Activated naive CD8-positive, alpha-beta T cell treated with anti-CD3 and anti-CD28 coated beads for 36 hours (primary cell): ENCODE measurements at regions not wholly inside any gene's neighbourhood (a gene's known extent, or its start where the extent isn't known, plus 50 kb on each side); places are given as distances from the start of the nearest gene placed in this dataset.
"Not testable (repeated sequence)": the region's sequence is repeated elsewhere in the genome, so short reads cannot be mapped to it uniquely, and the experiment has no call there.

Experiments used
- DNase-seq: peaks from one replicate; pipeline ENCODE4 v3.0.0; 2021
- H3K27ac Mint-ChIP-seq: one replicate; pipeline ENCODE4 v1.8.0; 2022; ENCODE audit warnings: mild to moderate bottlenecking, moderate library complexity, mixed read lengths
- H3K27me3 Mint-ChIP-seq: one replicate; pipeline ENCODE4 v1.8.0; 2022; ENCODE audit warnings: mild to moderate bottlenecking, mixed read lengths
- H3K36me3 Mint-ChIP-seq: one replicate; pipeline ENCODE4 v1.8.0; 2021; ENCODE audit warnings: mild to moderate bottlenecking, mixed read lengths
- H3K4me1 Mint-ChIP-seq: one replicate; pipeline ENCODE4 v1.8.0; 2021; ENCODE audit warnings: mixed read lengths
- H3K4me3 Mint-ChIP-seq: one replicate; pipeline ENCODE4 v1.8.0; 2022; ENCODE audit warnings: mild to moderate bottlenecking, moderate library complexity, mixed read lengths
- H3K9me3 Mint-ChIP-seq: one replicate; pipeline ENCODE4 v1.8.0; 2022; ENCODE audit warnings: mixed read lengths

- Mint-ChIP-seq H3K4me3 (no peak overlapping the region), H3K4me1 (peaks cover 8% of the 10 kb centered on the region), H3K9me3 (peaks cover 8% of the 10 kb centered on the region), H3K27ac (no peak overlapping the region), H3K36me3 (peaks cover 4% of the 10 kb centered on the region), H3K27me3 (no peaks in the 10 kb centered on the region)
- no peak for DNase-seq
Observed at GRCh38 chr10:3568983-3569382, 216.0 kb downstream of the KLF6 start.

- H3K36me3 Mint-ChIP-seq: peaks cover 4% of the 10 kb centered on the region
- H3K27ac Mint-ChIP-seq: no peak overlapping the region
- no peak for DNase-seq
- no peak overlapping the region for H3K4me3 Mint-ChIP-seq
- H3K4me1 Mint-ChIP-seq: peaks cover 11% of the 10 kb centered on the region
- peaks cover 8% of the 10 kb centered on the region for H3K9me3 Mint-ChIP-seq
- H3K27me3 Mint-ChIP-seq: no peaks in the 10 kb centered on the region
Observed at GRCh38 chr10:3568392-3568791, 216.6 kb downstream of the KLF6 start.

DNA sequence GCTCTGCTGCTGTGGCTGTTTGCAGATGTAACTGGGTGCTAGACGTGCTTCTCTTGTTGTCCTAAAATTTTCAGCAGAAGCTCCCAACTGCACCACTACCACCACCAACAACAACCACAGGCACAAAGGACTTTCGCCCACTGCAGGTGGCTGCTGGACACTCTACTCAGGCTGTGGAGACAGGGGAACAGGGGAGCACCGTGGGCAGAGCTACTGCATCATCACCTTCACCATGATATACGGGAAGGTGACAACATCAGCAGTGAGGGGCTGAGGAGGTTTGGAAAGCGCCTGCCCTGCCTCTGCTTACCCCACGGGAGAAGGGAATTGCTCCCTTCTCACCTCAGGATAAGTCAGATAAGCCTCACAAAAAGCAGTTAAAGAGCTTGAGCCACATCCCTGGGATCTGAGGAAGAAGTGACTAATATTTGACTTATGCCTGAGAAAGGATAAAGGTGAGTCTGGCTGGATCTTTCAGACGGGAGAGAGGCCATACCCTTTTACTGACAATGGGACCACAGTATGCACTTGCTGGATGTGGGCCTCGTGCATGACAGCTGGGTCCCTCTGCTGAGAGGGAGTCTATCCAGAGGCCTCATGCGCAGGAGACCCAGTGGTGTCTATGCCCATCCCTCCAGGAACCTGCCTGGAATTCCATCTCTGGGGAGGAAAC, 217.6 kb downstream of the KLF6 start:
- peaks cover 15% of the 10 kb centered on the region for H3K4me1 Mint-ChIP-seq
- H3K9me3 Mint-ChIP-seq: peaks cover 8% of the 10 kb centered on the region
- peaks cover 4% of the 10 kb centered on the region for H3K36me3 Mint-ChIP-seq
- H3K27ac Mint-ChIP-seq: no peak overlapping the region
- DNase-seq: no peak
- H3K4me3 Mint-ChIP-seq: no peak overlapping the region
- no peaks in the 10 kb centered on the region for H3K27me3 Mint-ChIP-seq

- peaks cover 8% of the 10 kb centered on the region for H3K9me3 Mint-ChIP-seq
- H3K27me3 Mint-ChIP-seq: no peaks in the 10 kb centered on the region
- no peak for DNase-seq
- peaks cover 15% of the 10 kb centered on the region for H3K4me1 Mint-ChIP-seq
- H3K4me3 Mint-ChIP-seq: no peak overlapping the region
- H3K27ac Mint-ChIP-seq: no peak overlapping the region
- peaks cover 4% of the 10 kb centered on the region for H3K36me3 Mint-ChIP-seq
Observed at GRCh38 chr10:3566627-3567026, 218.4 kb downstream of the KLF6 start.

DNA sequence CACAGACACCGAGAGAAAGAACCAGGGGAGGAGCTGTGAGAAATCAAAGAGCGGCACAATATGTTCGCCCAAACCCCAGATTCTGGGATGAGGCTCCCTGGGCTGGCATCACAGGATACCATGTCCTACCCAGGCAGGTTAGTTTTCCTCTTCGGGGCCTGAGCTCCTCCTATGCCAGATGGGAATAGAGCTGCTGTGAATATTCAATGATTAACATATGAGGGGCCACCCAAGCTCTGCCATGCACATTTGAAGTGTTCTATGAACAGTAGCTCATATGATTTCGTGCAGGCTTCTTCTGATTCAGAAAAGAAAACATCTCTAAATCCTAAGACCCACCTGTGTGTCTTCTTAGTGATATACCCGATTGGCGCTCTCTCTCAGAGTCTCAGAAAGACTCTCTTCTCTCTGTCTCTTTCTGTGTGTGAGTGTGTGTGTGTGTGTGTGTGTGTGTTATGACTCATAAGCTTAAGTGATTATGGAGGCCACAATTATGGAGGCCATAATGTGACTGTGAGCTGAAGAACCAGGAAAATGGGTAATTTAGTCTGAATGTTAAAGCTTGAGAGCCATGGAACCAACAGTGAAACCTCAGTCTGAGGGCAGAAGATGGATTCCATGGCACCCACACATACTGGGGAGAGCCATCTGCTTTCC, 220.5 kb downstream of the KLF6 start:
- Mint-ChIP-seq H3K27ac (no peak overlapping the region), H3K36me3 (peaks cover 4% of the 10 kb centered on the region), H3K9me3 (peaks cover 8% of the 10 kb centered on the region), H3K4me3 (no peak overlapping the region), H3K27me3 (no peaks in the 10 kb centered on the region), H3K4me1 (peaks cover 15% of the 10 kb centered on the region)
- DNase-seq: no peak

- H3K4me1 Mint-ChIP-seq: peaks cover 15% of the 10 kb centered on the region
- H3K4me3 Mint-ChIP-seq: no peak overlapping the region
- H3K9me3 Mint-ChIP-seq: peaks cover 8% of the 10 kb centered on the region
- peak; percentile 58 for DNase-seq
- peaks cover 4% of the 10 kb centered on the region for H3K36me3 Mint-ChIP-seq
- H3K27me3 Mint-ChIP-seq: peaks cover 7% of the 10 kb centered on the region
- peak overlapping the region; percentile 75 for H3K27ac Mint-ChIP-seq
Observed at GRCh38 chr10:3563298-3563697, 221.7 kb downstream of the KLF6 start.

DNA sequence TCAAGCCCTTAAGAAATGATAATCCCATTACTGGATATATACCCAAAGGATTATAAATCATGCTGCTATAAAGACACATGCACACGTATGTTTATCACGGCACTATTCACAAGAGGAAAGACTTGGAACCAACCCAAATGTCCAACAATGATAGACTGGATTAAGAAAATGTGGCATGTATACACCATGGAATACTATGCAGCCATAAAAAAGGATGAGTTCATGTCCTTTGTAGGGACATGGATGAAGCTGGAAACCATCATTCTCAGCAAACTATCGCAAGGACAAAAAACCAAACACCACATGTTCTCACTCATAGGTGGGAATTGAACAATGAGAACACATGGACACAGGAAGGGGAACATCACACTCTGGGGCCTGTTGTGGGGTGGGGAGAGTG, 224.4 kb downstream of the KLF6 start:
- not testable (repeated sequence) for H3K27ac Mint-ChIP-seq, H3K4me3 Mint-ChIP-seq, H3K9me3 Mint-ChIP-seq, H3K27me3 Mint-ChIP-seq, DNase-seq, H3K4me1 Mint-ChIP-seq, H3K36me3 Mint-ChIP-seq

- Mint-ChIP-seq H3K9me3 (no peaks in the 10 kb centered on the region), H3K4me3 (no peak overlapping the region), H3K36me3 (no peaks in the 10 kb centered on the region), H3K4me1 (peaks cover 13% of the 10 kb centered on the region), H3K27me3 (peaks cover 11% of the 10 kb centered on the region), H3K27ac (no peak overlapping the region)
- no peak for DNase-seq
Observed at GRCh38 chr10:3559527-3559926, 225.5 kb downstream of the KLF6 start.

DNA sequence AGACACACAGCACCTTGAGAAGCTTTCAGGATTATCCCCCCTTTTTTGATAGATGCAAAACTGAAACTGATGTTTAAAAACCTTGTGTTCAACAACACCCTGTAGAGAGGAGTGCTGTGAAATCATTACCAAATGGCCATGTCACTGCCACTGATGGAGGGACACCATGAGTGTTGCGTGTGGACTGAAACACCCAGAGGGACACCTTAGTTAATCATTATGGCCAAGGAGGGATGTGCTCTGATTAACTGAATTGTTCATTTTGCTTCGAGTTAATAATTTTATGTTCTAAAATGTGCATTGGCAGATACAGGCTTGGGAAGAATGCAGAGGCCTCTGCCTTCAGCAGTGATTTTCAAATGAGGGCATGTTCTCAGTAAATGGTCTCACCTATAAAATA, 226.0 kb downstream of the KLF6 start:
- no peak overlapping the region for H3K4me3 Mint-ChIP-seq
- no peak for DNase-seq
- peaks cover 19% of the 10 kb centered on the region for H3K4me1 Mint-ChIP-seq
- H3K9me3 Mint-ChIP-seq: no peaks in the 10 kb centered on the region
- H3K27ac Mint-ChIP-seq: no peak overlapping the region
- no peaks in the 10 kb centered on the region for H3K36me3 Mint-ChIP-seq
- H3K27me3 Mint-ChIP-seq: peaks cover 11% of the 10 kb centered on the region

GRCh38 chr10:3556191-3557017, 228.6 kb downstream of the KLF6 start:
- peaks cover 11% of the 10 kb centered on the region for H3K27me3 Mint-ChIP-seq
- H3K4me1 Mint-ChIP-seq: peaks cover 14% of the 10 kb centered on the region
- H3K36me3 Mint-ChIP-seq: not testable (repeated sequence)

DNA sequence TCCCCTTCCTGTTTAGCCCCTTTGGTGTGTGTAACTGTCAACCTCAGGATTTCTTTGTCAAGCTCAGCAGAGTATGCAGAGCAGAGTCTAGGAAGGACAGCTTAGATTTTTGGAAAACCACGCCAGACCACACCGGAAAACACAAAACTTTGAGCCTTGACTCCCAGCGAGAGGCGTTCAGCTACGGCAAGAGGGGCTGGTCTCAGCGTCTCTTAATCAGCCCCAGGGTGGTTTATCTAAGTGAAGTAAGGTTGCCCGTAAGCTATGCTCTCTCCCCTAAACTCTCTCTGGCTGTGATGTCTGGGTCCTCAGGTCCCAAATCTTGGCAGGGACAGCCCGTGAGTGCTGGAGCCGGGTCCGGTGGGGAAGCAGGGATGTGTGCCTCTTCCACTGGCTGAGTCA, 230.9 kb downstream of the KLF6 start:
- Mint-ChIP-seq H3K9me3 (no peaks in the 10 kb centered on the region), H3K27ac (no peak overlapping the region), H3K4me1 (peaks cover 14% of the 10 kb centered on the region), H3K36me3 (no peaks in the 10 kb centered on the region), H3K27me3 (peaks cover 11% of the 10 kb centered on the region), H3K4me3 (peak overlapping the region; percentile 6)
- DNase-seq: no peak

More at GRCh38 chr10:3556191-3557017, 228.6 kb downstream of the KLF6 start:
- H3K4me3 Mint-ChIP-seq, DNase-seq, H3K27ac Mint-ChIP-seq, H3K9me3 Mint-ChIP-seq: not testable (repeated sequence)

DNA sequence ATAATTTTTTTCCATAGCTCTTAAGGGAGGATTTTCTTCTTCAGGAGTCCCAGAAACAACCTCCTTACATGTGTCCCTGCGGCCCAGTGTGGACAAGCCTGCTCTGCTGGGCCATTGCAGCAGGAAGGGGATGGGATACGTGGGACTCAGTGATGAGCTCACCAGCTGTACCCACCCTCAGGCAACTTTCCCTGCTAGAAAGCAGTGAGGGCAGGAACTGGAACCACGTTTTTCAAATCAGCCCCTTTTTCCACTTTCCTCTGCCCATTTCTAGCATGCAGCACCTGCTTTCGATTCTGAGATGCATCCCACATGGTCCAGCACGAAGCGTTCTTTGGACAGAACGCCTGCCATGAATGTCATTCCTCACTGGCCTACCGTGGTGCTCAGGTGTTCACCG, 232.7 kb downstream of the KLF6 start:
- peaks cover 14% of the 10 kb centered on the region for H3K4me1 Mint-ChIP-seq
- H3K4me3 Mint-ChIP-seq: no peak overlapping the region
- H3K36me3 Mint-ChIP-seq: no peaks in the 10 kb centered on the region
- H3K27me3 Mint-ChIP-seq: peaks cover 3% of the 10 kb centered on the region
- no peak overlapping the region for H3K27ac Mint-ChIP-seq
- DNase-seq: no peak
- H3K9me3 Mint-ChIP-seq: peaks cover 2% of the 10 kb centered on the region

DNA sequence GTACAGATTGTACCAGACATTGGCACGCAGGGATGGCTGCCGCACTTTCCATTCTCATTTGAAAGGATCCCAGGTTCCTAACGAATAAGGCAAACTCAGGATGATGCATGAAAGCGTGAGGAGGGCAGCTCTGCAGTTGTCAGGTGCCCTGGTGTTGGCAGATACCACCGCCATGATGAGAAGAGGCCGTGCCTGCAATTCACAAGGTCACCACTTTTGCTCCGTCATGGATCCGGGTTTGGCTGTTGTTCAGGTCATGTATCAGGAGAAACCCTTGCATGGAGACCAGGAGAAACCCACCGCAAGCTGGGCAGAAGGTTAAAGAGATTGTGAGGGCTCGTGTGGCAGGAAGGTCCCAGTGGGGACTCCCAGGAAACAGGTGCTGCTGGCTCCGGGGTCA, 233.2 kb downstream of the KLF6 start:
- Mint-ChIP-seq H3K9me3 (peaks cover 2% of the 10 kb centered on the region), H3K27me3 (peaks cover 3% of the 10 kb centered on the region), H3K36me3 (no peaks in the 10 kb centered on the region), H3K27ac (no peak overlapping the region), H3K4me3 (no peak overlapping the region), H3K4me1 (peaks cover 14% of the 10 kb centered on the region)
- DNase-seq: no peak

- Mint-ChIP-seq H3K9me3 (peaks cover 5% of the 10 kb centered on the region), H3K27me3 (no peaks in the 10 kb centered on the region), H3K4me1 (peaks cover 3% of the 10 kb centered on the region), H3K36me3 (no peaks in the 10 kb centered on the region), H3K27ac (no peak overlapping the region), H3K4me3 (no peak overlapping the region)
- DNase-seq: no peak
Observed at GRCh38 chr10:3549118-3549517, 235.9 kb downstream of the KLF6 start.

GRCh38 chr10:3548702-3549101, 236.3 kb downstream of the KLF6 start:
- Mint-ChIP-seq H3K4me3 (no peak overlapping the region), H3K4me1 (peaks cover 1% of the 10 kb centered on the region), H3K27ac (no peak overlapping the region), H3K9me3 (peaks cover 5% of the 10 kb centered on the region), H3K36me3 (no peaks in the 10 kb centered on the region), H3K27me3 (no peaks in the 10 kb centered on the region)
- no peak for DNase-seq
